ENCODE measurements at regions not wholly inside any gene's neighbourhood (a gene's known extent, or its start where the extent isn't known, plus 50 kb on each side); places are given as distances from the start of the nearest gene placed in this dataset.

GRCh38 chr5:105953616-105954015, 1717.1 kb downstream of the EFNA5 start:
- DNase-seq (ENCODE audit: extremely low spot score, insufficient read length, low read depth) (no peak), FAIRE-seq (no peak)

GRCh38 chr5:105952875-105953274, 1717.9 kb downstream of the EFNA5 start:
- DNase-seq (ENCODE audit: extremely low spot score, insufficient read length, low read depth) (no peak), FAIRE-seq (no peak)

GRCh38 chr5:105947461-105947860, 1723.3 kb downstream of the EFNA5 start:
- DNase-seq (ENCODE audit: extremely low spot score, insufficient read length, low read depth) (no peak), FAIRE-seq (no peak)

- no peak for FAIRE-seq
- DNase-seq (ENCODE audit: extremely low spot score, insufficient read length, low read depth): no peak
These were observed 1725.3 kb downstream of the EFNA5 start for GRCh38 chr5:105945203-105945972.

GRCh38 chr5:105940181-105940580, 1730.6 kb downstream of the EFNA5 start:
- DNase-seq (ENCODE audit: extremely low spot score, insufficient read length, low read depth): no peak
- no peak for FAIRE-seq

GRCh38 chr5:105934171-105934570, 1736.6 kb downstream of the EFNA5 start:
- no peak for FAIRE-seq

DNA sequence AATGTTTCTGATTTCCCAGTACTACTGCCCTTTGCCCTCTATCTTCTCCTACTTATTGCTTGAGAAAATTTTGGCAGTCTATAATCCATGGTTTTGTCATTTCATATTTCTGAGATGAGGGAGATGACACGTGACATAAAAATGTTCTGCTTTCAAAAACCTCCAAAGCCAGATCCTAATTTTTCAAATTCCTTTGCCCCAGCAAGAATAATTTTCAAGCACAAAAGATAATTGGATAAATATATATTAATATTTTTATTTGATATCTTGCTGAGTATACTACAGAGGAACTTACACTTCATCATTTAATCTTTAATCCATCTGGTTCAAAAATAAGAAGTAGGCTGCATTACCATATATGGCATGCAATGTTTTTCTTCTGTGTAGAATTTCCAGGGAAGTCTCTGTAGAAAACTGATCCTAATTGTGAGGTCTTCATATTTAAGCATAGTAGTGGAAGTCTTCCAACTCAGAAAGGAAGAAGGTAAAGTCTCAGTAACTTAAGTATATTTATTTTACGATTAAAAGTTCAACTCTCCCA, 1738.8 kb downstream of the EFNA5 start:
- no peak for FAIRE-seq
- no peak for DNase-seq (ENCODE audit: extremely low spot score, insufficient read length, low read depth)

More at GRCh38 chr5:105934171-105934570, 1736.6 kb downstream of the EFNA5 start:
- no peak for DNase-seq (ENCODE audit: extremely low spot score, insufficient read length, low read depth)

GRCh38 chr5:105929858-105930257, 1740.9 kb downstream of the EFNA5 start:
- no peak for FAIRE-seq

DNA sequence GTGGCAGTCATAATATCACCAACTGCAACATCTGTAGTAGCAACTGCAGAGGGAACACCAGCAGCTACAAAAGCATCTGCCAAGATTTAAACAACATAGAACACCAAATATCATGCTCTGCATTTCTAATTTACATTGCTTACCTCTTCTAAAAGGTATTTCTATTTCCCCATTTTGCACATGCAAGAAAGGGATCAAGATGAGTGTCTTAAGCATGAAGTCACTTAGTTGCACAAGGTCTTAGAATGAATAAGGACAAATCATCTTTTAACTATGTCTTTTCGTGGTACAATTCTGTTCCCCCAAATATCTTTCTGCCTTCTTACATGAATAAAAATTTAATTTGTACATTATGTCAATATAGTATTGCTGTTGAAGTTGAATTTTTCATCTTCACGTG, 1746.4 kb downstream of the EFNA5 start:
- FAIRE-seq: no peak
- DNase-seq (ENCODE audit: extremely low spot score, insufficient read length, low read depth): no peak

More at GRCh38 chr5:105929858-105930257, 1740.9 kb downstream of the EFNA5 start:
- DNase-seq (ENCODE audit: extremely low spot score, insufficient read length, low read depth): no peak

GRCh38 chr5:105922574-105922973, 1748.2 kb downstream of the EFNA5 start:
- FAIRE-seq (no peak), DNase-seq (ENCODE audit: extremely low spot score, insufficient read length, low read depth) (no peak)

GRCh38 chr5:105922080-105922479, 1748.7 kb downstream of the EFNA5 start:
- DNase-seq (ENCODE audit: extremely low spot score, insufficient read length, low read depth) (no peak), FAIRE-seq (no peak)

DNA sequence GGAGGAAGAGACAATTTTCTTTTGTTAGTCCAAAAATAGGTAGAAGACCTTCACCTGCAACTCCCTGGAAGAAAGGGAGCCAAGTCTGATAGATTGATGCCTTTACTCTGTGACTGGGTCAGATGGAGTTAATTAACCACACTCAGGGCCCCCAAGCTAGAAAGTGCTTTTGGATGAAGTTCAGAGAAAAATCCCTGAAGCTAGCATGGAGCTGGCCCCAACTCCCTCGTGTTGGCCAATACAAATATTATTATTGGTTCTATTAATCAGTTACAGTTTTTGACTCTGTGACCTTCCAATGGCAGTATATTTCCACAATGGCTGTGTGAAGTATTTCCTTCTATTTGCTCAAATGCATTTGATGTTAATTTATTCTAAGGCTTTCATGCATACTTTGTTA, 1753.5 kb downstream of the EFNA5 start:
- FAIRE-seq: no peak
- no peak for DNase-seq (ENCODE audit: extremely low spot score, insufficient read length, low read depth)

DNA sequence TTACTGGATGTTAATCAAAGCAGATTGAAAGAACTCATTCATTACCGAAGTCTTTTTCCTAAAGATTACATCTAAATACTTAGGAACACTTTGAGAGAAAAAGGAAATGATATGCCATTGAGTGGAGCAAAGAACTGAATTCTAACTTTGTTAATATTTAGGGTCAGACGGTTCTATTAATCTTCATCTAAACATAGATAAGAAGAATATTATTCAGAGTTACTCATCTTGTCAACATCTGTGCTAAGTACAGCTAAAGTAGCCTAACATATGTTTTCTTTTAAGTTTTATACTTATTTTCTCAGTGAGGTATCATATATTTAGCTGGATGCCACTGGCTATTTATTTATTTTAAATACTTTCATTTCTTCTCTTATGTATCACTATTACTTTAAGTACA, 1763.7 kb downstream of the EFNA5 start:
- no peak for FAIRE-seq
- DNase-seq (ENCODE audit: extremely low spot score, insufficient read length, low read depth): no peak

DNA sequence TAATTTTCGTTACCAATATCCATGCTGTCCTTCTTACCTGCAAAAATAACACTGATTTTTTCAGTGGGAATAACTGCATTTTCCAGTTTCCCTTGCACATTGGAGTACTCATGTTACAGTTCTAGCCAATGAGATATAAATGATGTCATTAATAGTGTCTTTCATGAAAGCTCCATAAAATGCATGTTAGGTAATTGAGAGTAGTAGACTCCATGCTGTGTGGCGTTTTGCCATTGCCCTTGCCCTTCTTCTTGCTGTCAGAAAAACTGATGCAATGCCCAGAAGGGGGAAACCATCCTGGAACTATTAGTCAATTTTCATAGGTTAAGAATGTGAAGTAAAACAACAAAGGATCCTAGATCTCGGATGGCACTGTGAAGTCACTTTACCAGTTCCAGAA, 1765.3 kb downstream of the EFNA5 start:
- DNase-seq (ENCODE audit: extremely low spot score, insufficient read length, low read depth): no peak
- no peak for FAIRE-seq

GRCh38 chr5:105903069-105903468, 1767.7 kb downstream of the EFNA5 start:
- DNase-seq (ENCODE audit: extremely low spot score, insufficient read length, low read depth) (no peak), FAIRE-seq (no peak)

GRCh38 chr5:105899726-105900125, 1771.0 kb downstream of the EFNA5 start:
- no peak for FAIRE-seq
- no peak for DNase-seq (ENCODE audit: extremely low spot score, insufficient read length, low read depth)

DNA sequence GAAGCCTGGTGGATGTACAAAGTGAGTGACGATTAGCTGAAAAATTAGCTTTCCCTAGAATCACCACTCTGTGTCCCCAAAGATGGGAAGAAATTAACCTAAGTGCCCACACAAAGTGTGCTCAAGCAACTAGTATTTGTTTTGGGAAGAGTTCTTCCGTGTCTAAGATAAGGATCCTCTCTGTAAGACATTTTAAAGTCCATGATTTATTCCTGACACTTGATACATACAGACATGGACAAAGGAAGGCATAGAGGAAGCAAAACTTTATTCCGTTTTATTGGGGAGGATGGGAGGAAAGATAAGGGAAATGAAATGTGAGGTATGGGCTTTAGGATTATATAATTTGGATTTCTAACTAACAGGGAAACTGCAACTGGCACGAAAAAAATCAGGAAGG, 1772.6 kb downstream of the EFNA5 start:
- FAIRE-seq: no peak
- DNase-seq (ENCODE audit: extremely low spot score, insufficient read length, low read depth): no peak

DNA sequence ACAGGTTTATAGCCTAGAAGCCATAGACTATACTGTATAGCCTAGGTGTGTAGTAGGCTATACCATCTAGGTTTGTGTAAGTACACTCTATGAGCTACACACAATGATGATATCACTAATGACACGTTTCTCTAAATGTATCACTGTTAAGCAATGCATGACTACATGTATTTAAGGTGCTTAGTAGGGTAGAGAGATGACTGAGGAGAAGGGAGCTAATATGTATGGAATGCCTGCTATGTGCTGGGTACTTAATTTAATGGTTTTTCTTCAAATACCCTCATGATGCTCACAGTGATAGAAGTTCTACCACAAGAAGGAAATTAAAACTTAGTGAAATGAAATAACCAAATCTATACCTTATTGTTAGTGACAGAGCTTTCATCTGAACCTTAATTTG, 1785.5 kb downstream of the EFNA5 start:
- DNase-seq (ENCODE audit: extremely low spot score, insufficient read length, low read depth): no peak
- FAIRE-seq: no peak

GRCh38 chr5:105882956-105883481, 1787.7 kb downstream of the EFNA5 start:
- DNase-seq (ENCODE audit: extremely low spot score, insufficient read length, low read depth) (no peak), FAIRE-seq (no peak)

DNA sequence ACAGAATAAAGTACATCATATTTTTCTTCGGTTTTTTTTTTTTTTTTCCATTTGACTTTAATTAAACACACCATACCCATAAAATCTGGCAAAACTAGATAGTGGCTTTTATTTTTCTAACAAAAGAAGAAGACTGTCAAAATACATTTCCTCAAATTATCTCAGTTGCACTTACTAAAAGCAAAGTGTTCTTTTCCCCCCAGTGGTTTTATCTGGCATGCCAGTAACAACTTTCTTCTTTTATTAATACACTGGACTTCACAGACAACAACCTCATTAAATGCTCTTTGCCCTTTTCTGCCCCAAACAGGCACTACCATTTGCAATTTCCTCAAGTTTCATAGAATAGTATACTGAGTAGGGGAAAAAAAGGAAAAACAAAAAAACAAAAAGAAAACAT, 1792.3 kb downstream of the EFNA5 start:
- DNase-seq (ENCODE audit: extremely low spot score, insufficient read length, low read depth) (no peak), FAIRE-seq (no peak)

- no peak for DNase-seq (ENCODE audit: extremely low spot score, insufficient read length, low read depth)
These were observed 1793.1 kb downstream of the EFNA5 start for GRCh38 chr5:105877592-105877991.

DNA sequence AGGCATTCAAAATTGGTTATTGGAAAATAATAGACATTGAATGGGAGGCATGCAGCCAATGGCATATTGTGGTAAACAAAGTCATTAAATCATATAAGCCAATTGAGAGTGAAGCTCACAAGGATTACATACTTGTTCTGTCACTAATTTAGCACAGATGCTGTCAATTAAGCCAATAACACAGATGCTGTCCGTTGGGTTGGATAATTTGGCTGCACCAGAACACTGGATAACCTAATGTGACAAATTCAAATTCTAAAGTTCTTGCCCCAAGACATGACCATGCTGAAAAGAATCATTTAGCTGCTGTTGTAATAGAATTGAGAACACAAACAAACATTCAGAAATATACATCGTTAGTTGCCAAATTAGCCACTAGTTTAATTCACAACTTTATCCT, 1796.4 kb downstream of the EFNA5 start:
- FAIRE-seq: no peak
- no peak for DNase-seq (ENCODE audit: extremely low spot score, insufficient read length, low read depth)

More at GRCh38 chr5:105877592-105877991, 1793.1 kb downstream of the EFNA5 start:
- FAIRE-seq: no peak
